Left kidney (tissue), 1 donor: ENCODE measurements at regions not wholly inside any gene's neighbourhood (a gene's known extent, or its start where the extent isn't known, plus 50 kb on each side); places are given as distances from the start of the nearest gene placed in this dataset.

Source experiments
- DNase-seq: peaks from one replicate; pipeline ENCODE4 v3.0.0-alpha.2; 2013

DNA sequence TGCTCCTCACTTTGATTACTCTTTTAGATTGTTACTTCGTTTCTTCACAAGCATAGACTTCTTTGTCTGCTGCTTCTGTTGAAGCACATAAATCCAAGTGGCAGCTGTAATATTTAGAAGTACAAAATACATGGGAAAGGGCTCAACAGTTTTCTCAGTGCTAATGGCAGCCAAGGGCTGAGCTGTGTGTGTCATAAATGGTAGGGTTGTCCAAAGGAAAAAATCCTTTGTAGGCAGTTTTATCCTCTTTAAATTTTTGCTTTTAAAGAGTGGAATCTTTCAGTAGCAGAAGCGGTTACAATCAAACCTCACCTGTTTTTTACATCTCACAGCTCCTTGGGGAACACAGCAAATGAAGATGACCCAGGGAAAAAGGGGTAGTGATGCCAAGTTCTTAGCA is 650.8 kb downstream of the PLPP3 start:
- no peak for DNase-seq

DNA sequence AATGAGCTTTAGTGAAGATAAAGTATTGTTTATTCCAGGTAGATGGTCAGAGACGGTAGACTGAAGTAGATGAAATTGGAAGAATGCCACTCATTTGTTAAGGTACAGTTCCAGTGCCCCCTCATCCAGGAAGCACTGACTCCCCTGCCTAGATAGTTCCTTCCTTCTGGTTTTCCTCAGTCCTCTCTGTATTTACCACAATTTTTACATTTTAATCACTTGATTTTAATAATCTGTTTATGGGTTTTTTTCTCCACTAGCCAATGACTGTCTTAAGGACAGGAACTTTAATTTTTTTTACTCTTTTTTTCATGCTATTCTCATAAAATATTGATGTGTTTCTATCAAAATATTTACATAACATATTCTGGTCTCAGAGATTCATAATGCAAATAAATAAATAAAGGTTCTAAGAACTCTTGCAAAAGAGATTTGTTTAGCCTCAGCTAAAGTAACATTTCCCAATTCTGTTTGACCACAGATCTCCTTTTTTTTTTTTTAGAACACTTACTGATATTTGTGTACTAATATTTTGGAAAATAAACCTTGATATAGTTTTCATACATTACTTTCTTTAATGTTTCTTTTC is 651.6 kb downstream of the PLPP3 start:
- no peak for DNase-seq

DNA sequence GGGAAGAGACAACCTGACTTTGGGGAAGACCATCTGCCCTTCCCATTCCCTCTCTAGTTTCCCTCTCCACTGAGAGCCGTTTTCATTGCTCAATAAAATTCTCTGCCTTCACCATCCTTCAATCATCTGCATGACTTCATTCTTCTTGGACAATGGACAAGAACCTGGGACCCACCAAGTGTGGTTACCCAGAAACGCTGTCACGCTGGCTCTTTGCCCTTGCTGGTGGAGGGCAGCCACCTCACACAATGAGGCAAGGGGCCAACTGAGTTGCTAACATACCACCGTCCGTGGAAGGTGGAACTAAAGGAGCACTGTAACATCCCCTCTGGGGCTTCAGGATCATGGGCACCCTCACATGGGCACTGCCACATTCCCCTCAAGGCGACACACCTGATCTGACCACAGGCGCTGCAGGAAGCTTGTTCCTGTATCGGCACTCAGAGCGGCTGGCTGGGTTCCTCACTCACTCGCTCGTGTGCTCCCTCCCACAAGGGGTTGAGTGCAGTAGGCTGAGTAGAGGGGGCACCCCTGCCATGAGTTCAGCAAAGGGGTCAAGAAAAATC is 652.4 kb downstream of the PLPP3 start:
- DNase-seq: no peak

DNA sequence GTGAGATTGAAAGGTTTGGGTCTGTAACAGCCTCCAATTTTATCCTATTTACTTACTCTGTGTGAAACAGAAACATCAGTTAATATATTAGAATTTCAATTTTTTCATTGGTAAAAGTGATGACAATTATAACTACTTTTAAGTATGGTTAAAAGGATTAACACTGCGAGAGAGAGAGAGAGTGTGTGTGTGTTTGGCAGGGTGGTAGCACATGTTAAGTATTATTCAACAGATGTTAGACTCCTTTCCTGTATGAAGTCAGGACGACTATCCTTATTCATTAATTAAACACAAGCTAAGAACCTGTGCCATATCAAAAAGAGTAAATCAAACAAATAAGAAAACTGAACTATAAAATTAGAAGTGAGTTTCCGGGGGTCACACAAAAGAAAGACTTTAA is 662.5 kb downstream of the PLPP3 start:
- DNase-seq: no peak

DNA sequence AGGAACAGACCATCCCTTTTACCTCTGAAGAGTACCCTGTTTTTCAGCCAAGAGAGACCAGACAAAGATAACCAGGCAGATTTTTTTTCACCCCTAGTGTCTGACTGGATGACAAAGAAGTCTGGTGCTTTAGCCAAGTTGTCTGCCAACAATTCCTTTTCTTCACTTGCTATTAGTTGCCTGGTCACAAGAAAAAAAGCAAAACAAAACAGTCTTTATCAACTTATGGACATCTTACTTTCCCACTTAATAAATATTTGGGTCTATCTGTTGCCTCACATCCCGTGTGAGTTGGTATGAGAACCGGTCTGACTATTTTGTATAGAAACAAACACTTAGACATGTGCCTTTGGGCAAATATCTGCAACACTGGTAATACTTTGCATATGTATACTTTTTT is 662.9 kb downstream of the PLPP3 start:
- no peak for DNase-seq

DNA sequence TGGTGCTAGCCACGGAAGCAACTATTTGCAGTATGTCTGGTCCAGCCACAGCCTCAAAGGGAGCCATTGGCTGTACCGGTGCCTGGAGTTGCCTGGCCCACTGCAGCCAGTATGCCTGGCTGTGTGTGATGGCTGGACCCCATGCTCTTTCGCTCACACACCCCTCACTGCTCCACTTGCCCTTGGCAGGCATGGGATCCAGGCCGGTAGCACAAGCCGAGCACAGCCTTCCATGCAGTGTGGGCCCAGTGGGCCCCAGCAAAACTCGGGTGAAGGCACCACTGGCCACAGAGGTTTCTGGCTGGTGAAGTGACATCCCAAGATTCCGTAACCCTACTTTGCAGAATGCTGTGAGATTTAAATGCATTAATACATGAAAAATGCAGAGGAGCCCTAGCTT is 665.8 kb downstream of the PLPP3 start:
- DNase-seq: no peak

DNA sequence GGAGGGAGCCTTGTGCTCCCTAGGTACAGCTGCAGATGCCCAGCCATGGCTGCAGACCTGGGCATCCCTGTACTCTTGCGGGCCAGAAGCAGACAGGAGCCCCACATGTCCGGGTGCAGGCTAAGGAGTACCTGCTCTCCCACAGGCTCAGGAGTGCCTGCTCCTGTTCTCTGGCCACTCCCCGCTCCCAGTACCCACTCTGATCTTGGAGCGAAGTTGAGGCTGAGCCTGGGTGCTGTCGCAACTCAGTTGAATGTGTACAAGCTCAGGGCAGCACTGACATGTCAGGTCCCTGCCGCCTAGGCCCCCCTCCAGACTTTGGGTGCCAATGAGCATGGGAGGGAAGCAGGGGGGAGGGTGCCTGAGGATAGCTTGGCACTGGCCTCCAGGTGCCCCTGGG is 666.9 kb downstream of the PLPP3 start:
- no peak for DNase-seq

DNA sequence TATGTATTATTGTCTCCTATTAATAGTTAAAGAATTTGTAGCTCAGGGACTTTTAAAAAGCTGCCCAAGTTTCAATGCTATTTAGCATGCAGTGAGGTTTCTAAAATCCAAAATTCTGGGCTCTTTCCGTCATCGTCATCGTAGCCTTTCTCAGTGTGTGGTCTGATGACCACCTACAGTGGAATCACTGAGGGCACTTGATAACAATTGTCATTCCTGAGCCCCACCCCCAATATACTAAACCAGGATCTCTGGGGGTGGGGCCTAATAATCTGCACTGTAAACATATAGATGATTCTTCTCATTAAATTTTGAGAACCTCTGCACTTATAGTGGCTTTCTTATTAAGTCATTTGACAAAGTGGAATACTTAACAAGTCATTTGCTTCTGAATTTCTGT is 674.8 kb downstream of the PLPP3 start:
- DNase-seq: no peak

DNA sequence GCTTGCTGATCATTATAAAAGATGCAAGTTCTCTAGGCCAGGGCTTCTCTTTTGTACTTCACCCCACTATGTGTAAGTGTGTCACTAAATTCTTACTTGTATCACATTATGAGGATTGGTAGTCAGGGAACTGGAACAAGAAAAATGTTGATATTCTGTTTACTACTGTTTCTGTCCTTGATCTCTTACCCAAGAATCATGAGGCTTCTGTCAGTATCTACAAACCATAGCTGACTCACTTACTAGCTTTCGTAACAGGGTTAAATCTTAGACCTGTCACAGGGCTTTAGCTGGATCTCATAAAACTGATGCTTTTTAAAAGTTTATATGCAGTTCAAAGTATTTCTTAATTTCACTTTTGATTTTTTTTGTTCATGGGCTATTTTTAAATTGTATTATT is 681.2 kb downstream of the PLPP3 start:
- no peak for DNase-seq

DNA sequence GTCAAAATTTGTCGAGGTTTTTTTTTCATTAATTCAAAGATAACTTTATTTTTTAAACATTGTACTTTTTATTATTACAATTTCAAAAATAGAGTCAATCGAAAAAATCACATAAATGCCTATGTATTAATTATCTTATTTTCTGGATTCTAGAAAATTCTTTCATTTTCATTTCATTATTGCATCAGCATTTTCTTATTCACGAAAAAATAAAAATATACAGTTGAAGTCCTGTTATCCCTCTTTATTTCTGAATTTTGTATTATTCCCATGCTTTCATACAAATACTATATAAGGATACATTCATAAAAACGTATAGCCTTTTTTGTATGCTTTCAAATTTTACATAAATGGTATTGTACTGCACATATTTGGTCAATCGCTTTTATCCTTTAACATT is 681.0 kb upstream of the USP24 start:
- DNase-seq: no peak

DNA sequence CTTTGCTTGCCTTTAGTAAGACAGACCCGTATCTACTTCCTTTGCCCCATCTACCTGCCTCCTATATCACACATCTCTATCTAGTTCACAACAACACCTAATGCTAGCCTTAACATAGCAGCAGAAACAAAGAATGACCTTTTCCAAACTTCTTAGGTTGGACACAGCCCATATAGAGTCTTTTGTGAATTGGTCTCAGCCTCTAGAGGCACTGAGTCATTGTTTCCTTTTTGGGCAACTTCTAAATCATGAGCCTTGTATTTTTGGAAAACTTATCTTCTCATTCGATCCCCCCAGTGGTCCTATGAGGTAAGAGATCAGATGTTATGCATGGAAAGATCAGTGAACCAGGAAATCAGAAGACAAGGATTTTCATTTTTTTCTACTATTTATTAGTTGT is 679.4 kb upstream of the USP24 start:
- no peak for DNase-seq

DNA sequence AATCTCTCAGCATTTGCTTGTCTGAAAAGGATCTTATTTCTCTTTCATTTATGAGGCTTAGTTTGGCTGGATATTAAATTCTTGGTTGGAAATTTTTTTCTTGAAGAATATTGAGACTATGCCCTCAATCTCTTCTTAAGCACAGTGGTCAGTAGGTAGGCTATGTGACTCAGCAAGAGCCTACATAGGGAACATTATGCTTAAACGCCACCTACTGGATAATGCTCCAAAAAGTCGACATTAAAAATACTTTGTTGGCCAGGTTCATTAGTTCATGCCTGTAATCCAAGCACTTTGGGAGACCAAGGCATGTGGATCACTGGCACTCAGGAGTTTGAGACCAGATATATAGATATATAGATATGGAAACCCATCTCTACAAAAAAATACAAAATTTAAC is 678.0 kb upstream of the USP24 start:
- DNase-seq: no peak

DNA sequence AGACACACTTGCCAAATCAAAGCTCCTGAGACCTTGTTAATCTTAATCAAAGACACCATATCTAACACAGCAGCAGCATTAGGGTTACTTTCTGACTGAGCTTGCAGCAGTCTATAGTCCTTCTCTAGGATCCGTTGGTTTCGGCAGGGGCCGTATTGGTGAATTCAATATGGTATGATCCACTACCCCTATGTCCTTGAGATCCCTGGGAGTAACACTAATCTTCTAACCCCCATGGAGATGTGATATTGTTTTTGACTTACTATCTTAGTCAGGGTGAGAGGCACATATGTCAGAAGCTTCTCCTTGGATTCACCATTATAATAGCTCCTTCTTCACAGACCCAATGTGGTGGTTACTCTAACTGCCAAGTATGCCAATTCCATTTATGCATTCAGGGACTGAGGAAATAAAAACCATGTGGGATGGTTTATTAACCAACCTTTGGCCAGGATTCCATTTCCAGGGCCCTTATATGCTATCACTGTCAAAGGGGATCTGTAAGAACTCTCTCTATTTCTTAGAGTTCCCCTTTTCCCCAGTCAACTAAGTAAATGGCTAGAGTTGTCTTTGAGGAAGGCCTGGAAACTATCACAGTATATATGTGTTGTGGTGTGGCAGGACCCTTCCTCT is 673.6 kb upstream of the USP24 start:
- no peak for DNase-seq

DNA sequence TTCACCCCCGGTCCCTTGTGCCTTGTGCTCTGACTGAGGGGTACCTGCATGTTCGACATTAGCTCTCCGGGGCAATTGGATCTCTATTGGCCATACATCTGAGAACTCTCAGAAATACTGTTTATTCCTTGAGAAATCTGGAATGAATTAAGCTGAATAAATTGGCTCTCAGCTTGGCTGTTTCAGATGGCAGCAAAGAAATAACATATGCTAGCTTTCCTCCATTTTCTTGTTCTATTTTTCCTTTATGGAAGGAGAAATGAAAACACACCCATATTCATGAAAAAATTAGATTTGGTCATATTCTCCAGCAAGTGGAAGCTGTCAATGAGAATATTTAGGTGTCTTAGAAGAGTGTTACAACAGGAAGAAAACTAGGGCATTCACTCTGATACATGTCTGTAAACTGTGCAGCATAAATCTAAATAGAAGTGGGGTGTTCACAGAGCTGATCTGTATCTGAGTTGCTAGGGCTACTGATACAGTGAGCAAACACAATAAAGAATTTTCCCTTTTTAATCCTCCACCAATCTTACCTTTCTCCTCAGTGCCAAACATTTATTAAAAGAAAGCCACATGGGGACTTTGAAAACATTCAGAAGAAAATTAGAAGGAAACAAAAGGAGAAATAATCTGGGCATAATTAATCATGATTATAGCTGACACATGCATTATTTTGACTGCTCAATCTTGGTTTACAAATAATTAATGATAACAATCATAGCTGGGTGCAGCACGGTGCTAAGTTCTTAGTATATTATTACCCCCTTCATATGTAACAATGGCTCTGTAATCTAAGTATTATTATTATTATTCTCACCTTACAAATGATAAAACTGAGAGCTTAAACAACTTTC is 671.9 kb upstream of the USP24 start:
- DNase-seq: no peak

DNA sequence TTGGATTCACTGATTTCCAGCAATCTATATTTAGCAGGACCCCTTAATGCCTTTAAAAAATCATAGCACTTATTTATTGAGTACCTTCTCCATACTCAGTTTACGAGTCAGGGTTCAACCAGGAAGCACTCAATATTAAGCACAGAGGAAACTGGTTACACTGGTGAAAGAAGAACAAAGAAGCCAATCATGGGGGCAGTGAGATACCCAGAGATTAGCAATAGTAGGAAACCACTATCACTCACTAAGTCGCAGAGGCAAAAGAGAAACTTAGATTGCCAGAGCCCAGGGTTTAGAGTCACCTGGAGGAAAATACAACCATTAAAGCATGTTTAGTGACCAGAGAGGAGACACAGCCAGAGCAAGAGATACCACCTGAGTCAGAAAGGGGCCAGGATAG is 670.5 kb upstream of the USP24 start:
- DNase-seq: no peak

DNA sequence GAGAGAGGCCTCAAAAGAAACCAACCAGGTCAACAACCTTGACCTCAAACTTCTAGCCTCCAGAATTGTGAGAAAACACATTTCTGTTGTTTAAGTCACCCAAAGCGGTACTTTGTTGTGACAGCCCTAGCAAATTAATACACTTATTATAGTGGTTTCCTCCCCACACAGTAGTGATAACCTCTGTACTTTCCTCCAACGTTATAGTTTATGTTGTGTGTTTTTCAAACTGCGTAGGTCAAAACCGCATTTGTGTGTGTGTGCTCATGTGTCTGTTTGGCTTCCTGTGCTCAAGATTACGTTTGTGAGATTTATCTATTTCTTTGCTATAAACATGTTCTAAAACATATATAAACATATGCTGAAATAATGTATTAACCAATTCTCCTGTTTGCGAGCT is 667.8 kb upstream of the USP24 start:
- no peak for DNase-seq

DNA sequence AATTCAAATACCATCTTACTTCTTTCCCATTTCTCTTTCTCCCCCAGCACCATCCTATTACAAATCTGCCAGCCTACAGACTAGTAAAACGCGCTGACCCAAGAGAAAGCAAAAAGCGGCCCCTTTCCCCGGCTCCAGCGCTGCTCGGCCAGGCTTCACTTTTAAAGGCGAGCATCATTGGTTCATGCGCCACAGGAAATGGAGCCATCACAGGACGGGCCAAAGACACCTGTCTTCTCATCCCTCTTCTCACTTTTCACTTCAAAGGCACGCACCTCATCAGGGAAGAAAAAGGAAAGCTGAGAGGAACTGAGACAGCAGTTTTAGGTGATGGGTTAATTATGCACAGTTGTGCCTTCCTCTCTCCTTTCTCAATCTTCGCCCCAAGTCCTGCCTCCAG is 664.2 kb upstream of the USP24 start:
- peak; percentile 42 for DNase-seq

DNA sequence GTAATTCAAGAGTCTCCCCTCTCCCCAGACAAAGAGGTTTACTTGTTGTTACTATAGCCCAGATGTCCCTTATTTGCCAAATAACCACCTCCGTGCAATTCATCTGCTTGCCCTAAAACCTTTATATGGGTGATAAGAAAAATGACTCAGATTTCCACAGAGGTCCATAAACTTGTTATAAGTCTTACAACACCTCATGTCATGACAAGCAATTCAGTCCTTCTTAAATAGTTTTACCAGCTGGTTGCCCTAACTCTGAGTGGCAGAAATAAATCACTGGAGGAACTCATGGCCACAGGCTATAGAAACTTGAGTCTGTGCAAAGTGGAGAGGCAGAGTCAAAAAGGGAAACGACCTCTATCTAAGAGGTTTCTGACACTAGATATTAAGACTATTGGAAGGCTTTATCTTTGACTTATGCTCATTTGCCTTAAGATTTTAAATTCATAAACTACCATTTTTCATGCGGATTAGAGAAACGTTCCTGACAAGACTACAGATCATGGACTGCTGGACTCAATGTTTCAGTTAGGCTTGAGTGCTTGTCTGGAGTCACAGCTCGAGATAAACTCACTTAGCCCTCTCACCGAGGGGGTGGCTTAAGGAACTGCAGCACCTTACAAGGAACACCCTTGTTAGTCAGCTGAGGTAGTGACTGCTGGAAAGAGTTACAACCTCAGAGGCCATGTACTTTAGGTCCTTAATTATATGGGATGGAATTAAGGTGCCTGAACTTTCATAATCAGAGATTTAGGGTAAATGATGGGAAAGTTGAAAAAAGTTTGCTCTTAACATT is 662.5 kb upstream of the USP24 start:
- no peak for DNase-seq

DNA sequence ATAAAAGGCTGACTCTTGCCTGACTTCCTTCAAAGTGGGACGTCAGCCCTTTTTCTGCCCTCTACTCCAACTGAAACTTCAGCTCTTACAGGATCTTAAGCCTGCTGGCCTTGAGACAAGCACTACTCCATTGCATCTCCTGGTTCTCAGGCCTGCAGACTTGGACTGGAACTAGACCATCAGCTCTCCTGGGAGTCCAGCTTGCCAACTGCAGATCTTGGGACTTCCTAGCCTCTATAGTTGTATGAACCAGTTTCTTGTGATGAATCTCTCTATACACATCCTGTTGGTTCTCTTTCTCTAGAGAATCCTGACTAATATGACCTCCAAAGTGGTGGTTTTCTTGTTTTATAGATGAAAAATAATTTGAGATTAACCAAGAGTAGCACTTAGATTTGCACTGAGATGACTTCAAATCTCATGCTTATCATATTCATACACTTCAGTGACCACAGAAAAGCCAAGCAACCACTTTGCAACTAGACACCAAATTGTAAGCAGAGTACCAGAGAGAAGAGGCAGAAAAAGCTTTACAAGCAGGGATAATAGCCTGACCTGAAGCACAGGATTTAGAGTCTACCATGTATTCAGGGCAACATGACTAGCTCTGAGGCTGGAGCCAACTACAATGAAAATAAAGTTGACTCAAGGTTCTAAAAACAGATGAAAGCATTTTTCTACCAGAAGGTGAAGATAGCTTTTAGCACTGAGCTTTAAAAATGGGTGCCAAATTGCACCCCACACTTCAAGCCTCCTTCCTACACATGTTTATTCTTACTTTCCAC is 661.3 kb upstream of the USP24 start:
- no peak for DNase-seq

DNA sequence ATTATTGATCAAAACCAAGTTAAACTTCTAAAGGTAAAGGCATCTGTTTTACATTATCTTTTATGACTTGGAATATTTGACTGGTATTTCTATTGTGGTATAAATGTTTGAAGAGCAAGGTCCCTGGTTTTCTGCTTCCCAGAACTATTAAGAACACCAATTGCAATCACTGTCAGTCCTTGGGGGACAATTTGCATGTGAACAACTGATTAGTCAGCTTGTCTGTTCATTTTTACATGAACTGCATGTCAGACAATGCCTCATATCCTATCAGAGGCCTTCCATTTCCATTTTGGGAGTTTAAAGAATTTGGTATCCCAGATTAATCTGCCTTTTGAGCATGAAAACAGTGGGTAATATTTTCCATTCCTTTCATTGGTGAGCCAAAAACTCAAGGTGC is 654.9 kb upstream of the USP24 start:
- no peak for DNase-seq

DNA sequence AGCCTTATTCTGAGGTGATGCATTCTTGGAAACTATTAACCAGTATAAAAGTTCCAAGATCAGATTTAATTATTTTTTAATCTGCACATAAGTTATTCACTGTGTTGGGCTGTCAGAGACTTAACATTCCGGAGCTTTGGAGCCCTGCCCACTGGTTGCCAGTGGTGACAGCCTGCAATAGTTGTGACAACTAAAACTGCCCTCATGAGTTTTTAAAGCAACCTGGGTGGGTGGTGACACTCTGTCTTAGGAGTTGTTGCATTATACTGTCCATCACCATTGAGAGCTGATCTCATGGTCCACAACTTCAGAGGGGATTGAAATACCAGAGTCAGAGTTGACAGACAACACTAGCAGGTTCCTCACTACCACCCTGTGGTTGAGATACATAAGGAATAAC is 653.9 kb upstream of the USP24 start:
- DNase-seq: peak; percentile 53

DNA sequence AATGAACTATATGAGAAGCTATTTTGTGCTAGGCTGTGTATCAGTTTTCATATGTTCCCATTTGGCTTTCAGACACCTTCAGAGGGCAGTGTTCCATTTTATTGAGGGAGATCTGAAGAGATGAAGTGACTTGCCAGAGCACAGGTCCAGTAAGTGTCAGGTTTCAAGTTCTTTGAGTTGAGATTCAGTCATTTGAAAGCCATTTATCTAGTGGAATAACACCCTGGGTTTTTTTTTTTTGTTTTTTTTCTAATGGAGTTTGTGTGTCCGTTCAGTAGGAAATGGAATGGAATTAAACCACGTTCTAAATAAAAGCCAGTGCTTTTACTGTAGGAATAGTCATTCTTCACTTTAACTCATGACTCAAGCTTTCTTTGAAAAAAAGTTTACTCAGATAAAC is 652.9 kb upstream of the USP24 start:
- DNase-seq: peak; percentile 44
